Testis (tissue), 2 donors: ENCODE measurements at regions not wholly inside any gene's neighbourhood (a gene's known extent, or its start where the extent isn't known, plus 50 kb on each side); places are given as distances from the start of the nearest gene placed in this dataset.

Experiments
- CTCF ChIP-seq, 3 experiments: fragments of 450-650 bp in 2 of 3; fragments of 200-600 bp in 1 of 3; sonication (generic) in 1 of 3; IDR thresholded peaks; one replicate each; pipeline ENCODE4 v1.5.1; 2016 to 2019; ENCODE audit warnings: antibody characterized with exemption in 3 of 3, mild to moderate bottlenecking in 2 of 3, moderate library complexity in 1 of 3
- POLR2A ChIP-seq: fragments of 450-650 bp; IDR thresholded peaks from one replicate; pipeline ENCODE4 v1.6.1; 2017; ENCODE audit warnings: antibody characterized with exemption, mild to moderate bottlenecking, moderate library complexity

DNA sequence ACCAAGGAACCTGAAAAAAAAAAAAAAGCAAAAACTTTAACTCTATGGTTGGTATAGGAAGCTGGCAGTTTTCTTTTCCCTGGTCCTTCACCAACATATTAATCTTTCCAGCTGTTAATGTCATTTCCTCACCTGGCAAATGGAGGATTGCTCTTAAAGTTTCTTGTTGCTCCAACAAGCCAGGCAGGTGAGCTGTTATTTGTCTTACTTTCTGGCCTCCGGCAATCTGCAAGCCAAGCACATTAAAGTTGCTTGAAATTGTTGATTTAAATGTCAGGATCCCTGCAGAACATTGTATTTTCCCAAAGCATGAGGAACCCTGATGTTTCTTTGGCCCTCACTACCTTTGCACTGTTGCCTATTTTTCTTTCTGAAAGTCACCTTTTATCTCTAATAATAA lies 664.9 kb downstream of the METTL4 start:
- TF ChIP-seq CTCF (IDR thresholded peaks at IDR 0.05) (no peak), POLR2A (no peak)
